LNCaP clone FGC (cell line): ENCODE measurements at regions not wholly inside any gene's neighbourhood (a gene's known extent, or its start where the extent isn't known, plus 50 kb on each side); places are given as distances from the start of the nearest gene placed in this dataset.

Experiments
- DNase-seq: peaks from one replicate; pipeline ENCODE4 v3.0.0-alpha.2; 2011; ENCODE audit warnings: low read depth
- H3K4me3 ChIP-seq: 2 replicates; pipeline ENCODE4 v1.5.1; 2011; ENCODE audit warnings: mild to moderate bottlenecking, low read depth, low read length, control low read depth
- TF ChIP-seq, protein P1 (sequence below): IDR thresholded peaks from 2 replicates; pipeline ENCODE4 v1.5.1; 2012; ENCODE audit warnings: mild to moderate bottlenecking; ENCODE audit not compliant: control insufficient read depth, insufficient read depth; ENCODE audit errors: extremely low read depth

- TF ChIP-seq, protein P1, sequence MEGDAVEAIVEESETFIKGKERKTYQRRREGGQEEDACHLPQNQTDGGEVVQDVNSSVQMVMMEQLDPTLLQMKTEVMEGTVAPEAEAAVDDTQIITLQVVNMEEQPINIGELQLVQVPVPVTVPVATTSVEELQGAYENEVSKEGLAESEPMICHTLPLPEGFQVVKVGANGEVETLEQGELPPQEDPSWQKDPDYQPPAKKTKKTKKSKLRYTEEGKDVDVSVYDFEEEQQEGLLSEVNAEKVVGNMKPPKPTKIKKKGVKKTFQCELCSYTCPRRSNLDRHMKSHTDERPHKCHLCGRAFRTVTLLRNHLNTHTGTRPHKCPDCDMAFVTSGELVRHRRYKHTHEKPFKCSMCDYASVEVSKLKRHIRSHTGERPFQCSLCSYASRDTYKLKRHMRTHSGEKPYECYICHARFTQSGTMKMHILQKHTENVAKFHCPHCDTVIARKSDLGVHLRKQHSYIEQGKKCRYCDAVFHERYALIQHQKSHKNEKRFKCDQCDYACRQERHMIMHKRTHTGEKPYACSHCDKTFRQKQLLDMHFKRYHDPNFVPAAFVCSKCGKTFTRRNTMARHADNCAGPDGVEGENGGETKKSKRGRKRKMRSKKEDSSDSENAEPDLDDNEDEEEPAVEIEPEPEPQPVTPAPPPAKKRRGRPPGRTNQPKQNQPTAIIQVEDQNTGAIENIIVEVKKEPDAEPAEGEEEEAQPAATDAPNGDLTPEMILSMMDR = no peak
- no peak overlapping the region for H3K4me3 ChIP-seq
- no peak for DNase-seq
Observed at GRCh38 chr5:124394700-124395245, 351.7 kb downstream of the ZNF608 start.

DNA sequence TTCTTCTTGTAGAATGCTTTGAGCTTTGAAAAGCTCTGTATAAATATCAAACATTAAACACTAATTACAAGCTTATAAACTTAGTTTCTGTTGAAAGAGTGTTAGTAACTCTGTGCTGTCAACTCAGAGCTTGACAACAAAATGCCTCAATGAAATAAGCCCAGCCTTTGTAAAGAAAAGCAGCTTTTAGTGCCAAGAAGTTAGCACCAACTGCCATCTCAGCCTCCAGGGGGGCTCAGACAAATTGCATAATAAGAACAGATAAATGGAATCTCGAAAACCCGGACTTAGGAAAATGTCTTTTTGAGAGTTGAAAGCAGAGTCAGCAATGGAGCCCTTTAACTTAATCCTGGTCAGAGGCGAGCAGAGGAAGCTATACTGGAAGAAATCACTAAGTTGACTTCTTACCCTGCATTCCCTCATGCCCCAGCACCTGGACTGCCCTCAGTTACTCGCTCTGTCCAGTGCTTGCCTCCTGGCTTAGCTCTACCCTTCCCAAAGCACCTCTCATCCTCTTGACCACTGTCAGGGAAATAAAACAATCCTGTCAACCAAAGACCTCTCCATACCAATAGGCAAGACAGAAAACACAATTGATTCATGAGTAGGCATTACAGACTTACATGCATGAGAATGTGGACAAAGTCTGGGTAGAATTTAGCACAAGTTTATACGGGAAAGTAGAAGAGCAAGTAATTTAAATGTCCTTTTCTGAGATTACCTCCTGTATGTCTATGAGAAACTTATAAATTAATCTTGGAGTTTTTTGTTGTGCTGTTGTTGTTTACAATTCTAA, 352.7 kb downstream of the ZNF608 start:
- DNase-seq = no peak
- H3K4me3 ChIP-seq = no peak overlapping the region
- TF ChIP-seq, protein P1 = no peak

GRCh38 chr5:124383693-124384092, 362.7 kb downstream of the ZNF608 start:
- TF ChIP-seq, protein P1 = no peak
- no peak overlapping the region for H3K4me3 ChIP-seq
- DNase-seq = no peak

- H3K4me3 ChIP-seq = no peak overlapping the region
- TF ChIP-seq, protein P1 = no peak
- no peak for DNase-seq
Observed at GRCh38 chr5:124377386-124377785, 369.1 kb downstream of the ZNF608 start.

GRCh38 chr5:124373883-124374282, 372.6 kb downstream of the ZNF608 start:
- H3K4me3 ChIP-seq = no peak overlapping the region
- DNase-seq = no peak
- TF ChIP-seq, protein P1 = no peak

DNA sequence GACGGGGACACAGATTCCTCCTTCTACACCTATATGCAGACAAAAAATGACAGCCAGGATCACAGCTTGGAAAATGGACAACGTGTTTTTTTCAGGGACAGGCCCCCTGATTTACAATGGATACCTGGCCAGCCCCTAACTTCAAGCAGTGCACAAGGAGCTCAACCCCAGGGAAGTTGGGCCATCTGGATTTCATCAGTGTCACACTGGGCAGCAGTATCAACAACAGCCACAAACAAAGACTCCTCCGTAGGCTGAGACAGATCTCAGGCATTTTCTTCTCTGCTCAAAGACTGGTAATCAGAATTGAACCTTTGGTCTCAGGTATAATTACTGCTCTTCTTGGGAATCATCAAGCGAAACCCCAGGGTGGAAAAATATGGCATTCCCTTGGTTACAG, 374.0 kb downstream of the ZNF608 start:
- TF ChIP-seq, protein P1 = no peak
- no peak for DNase-seq
- H3K4me3 ChIP-seq = no peak overlapping the region
